Esophagus (tissue), 2 donors: ENCODE measurements at regions not wholly inside any gene's neighbourhood (a gene's known extent, or its start where the extent isn't known, plus 50 kb on each side); places are given as distances from the start of the nearest gene placed in this dataset.

Source experiments
- H3K27ac ChIP-seq, 2 donors: one replicate each; pipeline ENCODE4 v1.5.1; 2013; ENCODE audit warnings: low read depth in 2 of 2, mild to moderate bottlenecking in 2 of 2, inconsistent platforms in 1 of 2, low read length in 1 of 2, moderate library complexity in 1 of 2
- H3K27me3 ChIP-seq, 2 donors: one replicate each; pipeline ENCODE4 v1.6.1; 2013; ENCODE audit warnings: low read length in 2 of 2, control low read depth in 1 of 2, mild to moderate bottlenecking in 1 of 2; ENCODE audit not compliant: insufficient read depth in 2 of 2, control insufficient read depth in 1 of 2
- H3K36me3 ChIP-seq, 2 donors: one replicate each; pipeline ENCODE4 v1.6.1; 2013; ENCODE audit warnings: low read length in 1 of 2; ENCODE audit not compliant: control insufficient read depth in 2 of 2, insufficient read depth in 2 of 2
- H3K4me1 ChIP-seq, 2 donors: one replicate each; pipeline ENCODE4 v1.6.1; 2013; ENCODE audit warnings: low read length in 1 of 2; ENCODE audit not compliant: control insufficient read depth in 2 of 2, insufficient read depth in 2 of 2
- H3K4me3 ChIP-seq, 2 donors: one replicate each; pipeline ENCODE4 v1.5.1; 2013; ENCODE audit warnings: low read length in 2 of 2, mild to moderate bottlenecking in 2 of 2, low read depth in 1 of 2, moderate library complexity in 1 of 2
- H3K9me3 ChIP-seq, 2 donors: one replicate each; pipeline ENCODE4 v1.6.1; 2013; ENCODE audit warnings: mild to moderate bottlenecking in 2 of 2, low read depth in 1 of 2, low read length in 1 of 2, moderate library complexity in 1 of 2; ENCODE audit not compliant: control insufficient read depth in 2 of 2, insufficient read depth in 1 of 2
- WGBS, 2 donors: extraction: QIAGEN DNeasy Blood & Tissue Kit; methylation state at CpG; one replicate each; pipeline ENCODE4 v1.1.7; 2013; 5-methylcytosine and 5-hydroxymethylcytosine counted together
- donor health status: healthy with polysubstance abuse.
- donor health status: Bipolar disorder and iron deficiency.

DNA sequence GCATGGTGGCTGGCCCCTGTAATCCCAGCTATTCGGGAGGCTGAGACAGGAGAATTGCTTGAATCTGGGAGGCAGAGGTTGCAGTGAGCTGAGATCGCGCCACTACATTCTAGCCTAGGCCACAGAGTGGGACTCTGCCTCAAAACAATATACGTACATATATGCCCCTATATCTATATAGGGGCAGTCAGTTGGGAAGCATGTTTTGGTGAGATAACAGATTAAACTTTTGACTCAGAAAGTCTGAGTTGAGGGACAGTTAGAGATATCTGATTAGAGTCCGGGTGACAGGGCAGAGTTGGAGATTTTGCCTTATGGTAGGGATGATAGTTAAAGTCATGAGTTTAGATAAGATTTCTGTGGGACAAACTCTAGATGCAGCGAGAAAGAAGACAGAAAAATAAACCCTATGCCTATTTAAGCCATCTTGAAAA lies 71.8 kb upstream of the ALDH1A1 start:
- Histone ChIP-seq H3K36me3 (no peaks in the 10 kb centered on the region), H3K27me3 (no peaks in the 10 kb centered on the region), H3K4me1 (no peaks in the 10 kb centered on the region), H3K9me3 (no peaks in the 10 kb centered on the region), H3K4me3 (no peak overlapping the region), H3K27ac (no peak overlapping the region)
- 93% methylated on average over 6 of the region's 6 CpGs for WGBS, 2 donors

DNA sequence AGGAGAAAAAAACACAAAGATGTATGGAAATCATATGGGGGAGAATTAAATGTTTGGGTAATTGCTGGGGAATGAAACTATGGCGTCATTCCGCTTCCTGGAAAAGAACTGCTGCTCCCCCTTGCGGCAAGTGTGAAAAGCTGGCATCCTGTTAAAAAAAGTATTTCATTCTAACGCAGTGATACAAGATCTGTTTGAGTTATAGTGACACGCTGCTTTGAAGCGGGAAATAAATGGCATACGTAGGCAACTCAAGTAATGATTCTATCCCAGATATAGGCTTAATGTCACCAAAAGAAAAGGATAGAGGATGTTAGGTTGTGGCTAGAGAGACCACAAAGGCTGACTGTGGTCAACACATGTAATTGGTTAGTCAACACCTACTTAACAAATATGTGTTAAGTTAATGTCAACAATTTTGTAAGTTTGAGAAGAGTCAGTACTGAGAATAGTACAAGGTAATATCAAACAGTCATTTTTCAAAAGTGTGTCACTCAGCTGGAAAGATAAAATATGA lies 70.2 kb upstream of the ALDH1A1 start:
- 9 to 13% methylated on average over 7 of the region's 7 CpGs for WGBS, 2 donors
- no peak overlapping the region for H3K4me3 ChIP-seq
- H3K4me1 ChIP-seq, result no peaks in the 10 kb centered on the region
- H3K9me3 ChIP-seq, result no peaks in the 10 kb centered on the region
- H3K27me3 ChIP-seq, result no peaks in the 10 kb centered on the region
- H3K27ac ChIP-seq, result no peak overlapping the region
- no peaks in the 10 kb centered on the region for H3K36me3 ChIP-seq

DNA sequence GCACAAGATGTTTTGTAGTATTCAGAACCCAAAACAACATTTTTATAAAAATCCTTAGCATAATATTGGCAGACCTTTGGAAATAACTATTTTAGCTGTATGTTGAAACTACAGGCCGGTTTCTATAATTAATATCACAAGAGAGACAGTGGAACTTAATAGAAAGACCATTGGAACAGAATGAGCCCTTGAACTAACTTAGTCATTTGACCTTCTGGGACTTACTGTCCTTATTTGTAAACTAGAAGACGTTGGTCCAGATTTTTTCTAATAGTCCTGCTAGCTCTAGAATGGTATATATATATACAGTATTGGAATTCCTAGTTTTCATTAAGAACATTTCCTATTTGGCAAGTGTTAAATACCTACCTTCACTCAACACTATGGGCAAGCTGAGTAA lies 69.5 kb upstream of the ALDH1A1 start:
- WGBS, 2 donors, result 63 to 66% methylated on average over 2 of the region's 2 CpGs
- Histone ChIP-seq H3K4me3 (no peak overlapping the region), H3K36me3 (no peaks in the 10 kb centered on the region), H3K4me1 (no peaks in the 10 kb centered on the region), H3K27me3 (no peaks in the 10 kb centered on the region), H3K9me3 (no peaks in the 10 kb centered on the region), H3K27ac (no peak overlapping the region)

DNA sequence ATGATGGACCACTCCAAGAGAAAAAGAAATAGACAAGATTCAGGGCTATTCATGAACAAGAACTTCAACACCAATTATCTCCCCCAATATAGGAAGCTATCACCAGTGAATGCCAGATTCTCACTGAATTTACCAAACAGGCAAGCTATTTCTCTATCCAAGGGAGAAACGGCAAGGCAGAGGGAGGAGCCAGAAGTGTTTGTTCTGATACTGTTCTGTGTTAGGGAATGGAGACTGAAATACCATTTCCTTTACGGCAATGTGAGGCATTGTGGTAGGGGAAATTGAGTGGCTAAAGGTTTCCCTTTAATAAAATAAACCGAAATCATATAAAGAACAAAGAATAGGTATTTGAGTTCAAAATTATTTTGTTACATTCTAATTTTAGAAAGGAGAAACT lies 68.0 kb upstream of the ALDH1A1 start:
- Histone ChIP-seq H3K4me3 (no peak overlapping the region), H3K36me3 (no peaks in the 10 kb centered on the region), H3K27me3 (no peaks in the 10 kb centered on the region), H3K4me1 (no peaks in the 10 kb centered on the region), H3K27ac (no peak overlapping the region), H3K9me3 (no peaks in the 10 kb centered on the region)
- WGBS, 2 donors, result 68 to 76% methylated on average over 3 of the region's 3 CpGs

DNA sequence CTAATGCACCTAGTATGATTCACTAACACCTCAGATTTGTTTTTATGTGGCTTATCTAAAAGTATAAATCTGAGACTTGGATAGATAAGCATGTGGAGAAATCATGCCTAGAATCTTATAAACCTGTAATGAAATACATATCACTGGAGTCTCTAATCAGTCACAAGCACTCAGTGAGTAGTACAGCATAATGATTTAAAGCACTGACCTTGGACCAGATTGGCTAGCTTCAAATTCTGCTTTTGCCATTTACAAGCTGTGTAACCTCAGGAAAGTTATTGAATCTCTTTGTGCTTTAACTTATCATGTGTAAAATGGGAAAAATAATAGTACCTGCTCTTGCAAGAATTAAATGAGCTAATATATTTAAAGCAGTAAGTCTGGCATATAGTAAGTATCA lies 61.2 kb upstream of the ALDH1A1 start:
- H3K4me3 ChIP-seq, result no peak overlapping the region
- H3K27ac ChIP-seq, result no peak overlapping the region
- H3K27me3 ChIP-seq, result no peaks in the 10 kb centered on the region
- H3K9me3 ChIP-seq, result no peaks in the 10 kb centered on the region
- H3K36me3 ChIP-seq, result no peaks in the 10 kb centered on the region
- H3K4me1 ChIP-seq, result no peaks in the 10 kb centered on the region

DNA sequence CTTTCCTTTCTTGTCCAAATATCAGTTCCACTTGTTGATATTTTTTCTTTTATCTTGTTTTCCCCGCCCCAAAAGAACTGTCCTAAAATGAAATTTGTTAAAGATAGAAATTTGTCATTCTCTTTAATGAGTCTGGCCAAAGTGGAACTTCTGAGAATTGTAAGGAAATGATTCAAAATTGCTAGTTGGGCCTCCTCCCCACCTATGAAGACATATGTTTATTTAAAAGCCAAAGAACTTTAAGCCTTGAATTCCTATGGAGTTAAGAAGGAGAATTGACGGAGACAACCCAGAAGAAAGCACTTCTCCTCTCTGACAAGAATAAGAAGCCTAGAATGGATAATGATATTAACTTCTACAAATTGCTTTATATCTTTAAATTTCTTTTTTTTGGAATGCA lies 59.1 kb upstream of the ALDH1A1 start:
- no peak overlapping the region for H3K27ac ChIP-seq

DNA sequence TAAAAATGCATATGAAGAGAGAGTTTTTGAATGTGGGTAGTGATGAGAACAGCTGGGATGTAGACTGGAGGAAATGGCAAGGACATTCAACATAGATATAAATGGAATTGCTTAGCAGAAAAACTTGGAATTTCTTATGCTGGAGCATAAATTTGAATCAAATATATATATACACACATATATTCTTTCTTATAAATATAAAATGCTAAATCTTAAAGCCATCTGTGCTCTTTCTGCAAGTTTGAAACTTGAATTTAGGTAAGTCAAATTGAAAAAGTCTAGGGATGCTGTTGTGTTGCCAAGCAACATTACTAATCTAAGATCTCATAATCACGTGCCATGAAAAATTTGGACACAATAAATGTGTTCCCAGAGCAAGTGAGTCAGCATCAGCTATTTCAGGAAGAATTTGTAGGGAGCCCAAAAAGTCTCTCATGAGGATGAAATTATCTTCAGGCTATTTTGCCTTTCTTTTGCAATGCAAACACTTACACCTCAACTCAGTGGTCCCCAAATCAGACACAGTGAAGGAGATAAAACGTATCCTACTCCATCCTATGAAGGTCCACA lies 58.4 kb upstream of the ALDH1A1 start:
- no peaks in the 10 kb centered on the region for H3K4me1 ChIP-seq
- no peaks in the 10 kb centered on the region for H3K27me3 ChIP-seq
- H3K4me3 ChIP-seq, result no peak overlapping the region
- H3K27ac ChIP-seq, result no peak overlapping the region
- WGBS, 2 donors, result 43 to 47% methylated on average over 2 of the region's 2 CpGs
- no peaks in the 10 kb centered on the region for H3K36me3 ChIP-seq
- H3K9me3 ChIP-seq, result no peaks in the 10 kb centered on the region

More for the DNA sequence above, 59.1 kb upstream of the ALDH1A1 start:
- no peaks in the 10 kb centered on the region for H3K9me3 ChIP-seq
- no peaks in the 10 kb centered on the region for H3K27me3 ChIP-seq
- H3K36me3 ChIP-seq, result no peaks in the 10 kb centered on the region
- no peak overlapping the region for H3K4me3 ChIP-seq
- no peaks in the 10 kb centered on the region for H3K4me1 ChIP-seq
- WGBS, 2 donors, result 86 to 88% methylated on average over 2 of the region's 2 CpGs

DNA sequence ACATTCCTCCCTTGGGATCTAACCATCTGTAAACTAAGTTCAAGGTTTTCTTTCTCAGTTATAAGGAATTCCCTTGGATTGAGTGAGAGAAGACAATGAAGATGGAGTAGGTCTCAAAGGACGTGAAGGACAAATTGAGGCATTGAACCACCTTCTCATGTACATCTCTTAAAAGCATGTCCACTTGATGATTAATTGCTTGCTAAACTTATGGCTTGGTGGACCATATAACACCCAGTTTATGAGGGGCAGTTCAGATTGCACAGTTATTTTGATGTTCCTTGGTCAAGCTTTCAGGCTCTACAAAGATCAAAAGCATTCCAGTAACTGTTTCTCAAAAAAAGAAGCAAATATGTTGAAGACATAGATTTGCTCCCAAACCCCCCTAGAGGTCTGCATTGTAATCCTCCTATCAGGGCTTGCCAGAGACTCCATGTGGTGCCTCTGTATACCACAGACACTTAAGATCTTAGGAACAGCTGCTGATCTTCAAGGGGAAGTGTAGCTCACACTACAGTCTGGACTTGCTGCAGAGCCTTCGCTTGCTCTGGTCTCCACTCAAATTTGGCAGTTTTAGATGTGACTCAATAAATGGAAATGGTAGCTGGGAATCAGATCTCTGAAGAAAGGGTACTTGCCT lies 56.9 kb upstream of the ALDH1A1 start:
- WGBS, 2 donors, result 83 to 92% methylated on average over 2 of the region's 2 CpGs

DNA sequence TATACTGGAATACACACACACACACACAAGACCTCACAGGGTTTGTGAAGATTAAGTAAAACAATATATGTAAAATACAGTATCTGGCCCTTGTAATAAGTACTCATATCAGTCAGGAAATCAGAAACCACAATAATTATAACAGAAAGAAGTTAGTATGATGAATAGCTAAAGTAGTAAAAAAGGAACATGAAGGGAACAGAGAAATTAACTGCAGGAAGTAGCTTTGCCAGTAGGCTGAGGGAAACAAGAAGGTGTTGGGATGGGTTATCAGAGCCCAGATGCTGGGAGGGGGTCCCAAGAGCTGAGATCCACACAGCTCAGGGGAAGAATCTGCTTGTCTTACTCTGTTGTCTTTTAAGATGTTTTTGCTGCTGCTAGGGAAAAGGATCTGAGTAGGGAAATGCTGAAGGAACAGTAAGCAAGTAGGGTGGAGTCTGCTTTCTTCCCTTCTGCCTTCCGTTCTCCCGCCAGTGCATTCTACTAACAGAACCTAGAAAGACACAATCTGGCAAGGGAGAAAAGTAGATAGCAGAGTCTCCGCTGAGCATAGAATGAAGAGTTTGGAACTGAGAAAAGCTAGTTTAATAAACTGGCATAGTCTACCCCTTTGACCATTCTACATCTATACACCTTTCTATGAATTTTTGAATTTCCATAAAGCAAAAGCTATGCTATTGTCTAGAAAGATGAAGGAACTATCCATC lies 55.3 kb upstream of the ALDH1A1 start:
- Histone ChIP-seq H3K4me1 (no peaks in the 10 kb centered on the region), H3K27me3 (no peaks in the 10 kb centered on the region), H3K36me3 (no peaks in the 10 kb centered on the region), H3K27ac (no peak overlapping the region), H3K9me3 (no peaks in the 10 kb centered on the region), H3K4me3 (no peak overlapping the region)
- whole genome bisulfite sequencing, 2 donors, result 76% methylated on average over 3 of the region's 3 CpGs

More for the DNA sequence above, 56.9 kb upstream of the ALDH1A1 start:
- no peaks in the 10 kb centered on the region for H3K9me3 ChIP-seq
- H3K27me3 ChIP-seq, result no peaks in the 10 kb centered on the region
- H3K4me3 ChIP-seq, result no peak overlapping the region
- H3K27ac ChIP-seq, result no peak overlapping the region
- no peaks in the 10 kb centered on the region for H3K4me1 ChIP-seq
- H3K36me3 ChIP-seq, result no peaks in the 10 kb centered on the region
